ENCODE measurements at regions not wholly inside any gene's neighbourhood (a gene's known extent, or its start where the extent isn't known, plus 50 kb on each side); places are given as distances from the start of the nearest gene placed in this dataset.

DNA sequence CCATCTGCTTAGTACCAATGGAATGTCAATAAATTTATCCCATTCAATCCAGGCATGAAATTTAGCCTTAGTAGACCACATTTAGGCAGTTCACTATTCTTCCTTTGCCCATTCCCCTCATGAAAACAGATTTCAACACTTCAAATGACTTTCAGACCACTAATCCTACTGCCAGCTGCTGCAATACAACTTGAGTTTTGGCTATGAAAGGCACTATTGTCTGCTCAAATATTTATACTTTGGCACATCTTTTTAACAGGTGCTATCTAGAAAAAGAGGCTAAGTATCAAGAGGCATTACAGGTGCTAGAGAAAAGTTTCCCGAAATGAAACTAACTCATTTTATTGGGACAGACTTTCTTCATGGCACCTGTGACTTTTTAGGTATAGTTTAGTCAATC is 499.8 kb downstream of the C12orf50 start:
- Histone ChIP-seq H3K4me1 (ENCODE audit: control insufficient read depth, insufficient read depth, low read length) (no peaks in the 10 kb centered on the region), H3K36me3 (ENCODE audit: control insufficient read depth in 2 of 2, insufficient read depth in 1 of 2, low read length in 2 of 2) (no peaks in the 10 kb centered on the region), H3K27ac (ENCODE audit: extremely low read depth, low read depth, low read length) (no peak overlapping the region), H3K9me3 (ENCODE audit: control insufficient read depth, insufficient read depth, low read depth, low read length) (no peaks in the 10 kb centered on the region), H3K4me3 (ENCODE audit: low read depth, low read length) (no peak overlapping the region)
- CTCF ChIA-PET = no interaction called here
- POLR2A ChIA-PET = no interaction called here
- TF ChIP-seq ZNF202 (tag by site-specific recombination; IDR thresholded peaks at IDR 0.05; ENCODE audit: borderline replicate concordance) (no peak), ZNF513 (tag by site-specific recombination; IDR thresholded peaks at IDR 0.05) (no peak), ZNF747 (tag by site-specific recombination; IDR thresholded peaks at IDR 0.05) (no peak), WT1 (tag by site-specific recombination; IDR thresholded peaks at IDR 0.05) (no peak), ZNF704 (tag by site-specific recombination; IDR thresholded peaks at IDR 0.05) (no peak), ZNF416 (tag by site-specific recombination; IDR thresholded peaks at IDR 0.05) (no peak), ZNF248 (tag by site-specific recombination; IDR thresholded peaks at IDR 0.05) (no peak), ZNF239 (tag by site-specific recombination; IDR thresholded peaks at IDR 0.05) (no peak), ZNF112 (tag by site-specific recombination; IDR thresholded peaks at IDR 0.05) (no peak), ZNF423 (tag by site-specific recombination; IDR thresholded peaks at IDR 0.05) (no peak), GLIS1 (tag by site-specific recombination; IDR thresholded peaks at IDR 0.05) (no peak), ZSCAN5A (tag by site-specific recombination; IDR thresholded peaks at IDR 0.05) (no peak), PRDM1 (tag by site-specific recombination; IDR thresholded peaks at IDR 0.05) (no peak), ZNF24 (tag by site-specific recombination; IDR thresholded peaks at IDR 0.05) (no peak), ZNF677 (tag by site-specific recombination; IDR thresholded peaks at IDR 0.05) (no peak), ZFP69B (tag by site-specific recombination; IDR thresholded peaks at IDR 0.05) (no peak), ZNF146 (tag by site-specific recombination; IDR thresholded peaks at IDR 0.05) (no peak), ZSCAN30 (tag by site-specific recombination; IDR thresholded peaks at IDR 0.05) (no peak)
- TF ChIP-seq, protein P1, sequence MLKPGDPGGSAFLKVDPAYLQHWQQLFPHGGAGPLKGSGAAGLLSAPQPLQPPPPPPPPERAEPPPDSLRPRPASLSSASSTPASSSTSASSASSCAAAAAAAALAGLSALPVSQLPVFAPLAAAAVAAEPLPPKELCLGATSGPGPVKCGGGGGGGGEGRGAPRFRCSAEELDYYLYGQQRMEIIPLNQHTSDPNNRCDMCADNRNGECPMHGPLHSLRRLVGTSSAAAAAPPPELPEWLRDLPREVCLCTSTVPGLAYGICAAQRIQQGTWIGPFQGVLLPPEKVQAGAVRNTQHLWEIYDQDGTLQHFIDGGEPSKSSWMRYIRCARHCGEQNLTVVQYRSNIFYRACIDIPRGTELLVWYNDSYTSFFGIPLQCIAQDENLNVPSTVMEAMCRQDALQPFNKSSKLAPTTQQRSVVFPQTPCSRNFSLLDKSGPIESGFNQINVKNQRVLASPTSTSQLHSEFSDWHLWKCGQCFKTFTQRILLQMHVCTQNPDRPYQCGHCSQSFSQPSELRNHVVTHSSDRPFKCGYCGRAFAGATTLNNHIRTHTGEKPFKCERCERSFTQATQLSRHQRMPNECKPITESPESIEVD (tag by site-specific recombination; IDR thresholded peaks at IDR 0.05) = no peak

- no peak for TF ChIP-seq KLF7 (tag by site-specific recombination; IDR thresholded peaks at IDR 0.05; ENCODE audit: borderline replicate concordance)
- ChIA-PET CTCF (no interaction called here), POLR2A (no interaction called here)
- H3K4me3 ChIP-seq (ENCODE audit: low read depth, low read length) = no peak overlapping the region
- no peaks in the 10 kb centered on the region for H3K4me1 ChIP-seq (ENCODE audit: control insufficient read depth, insufficient read depth, low read length)
- H3K36me3 ChIP-seq (ENCODE audit: control insufficient read depth in 2 of 2, insufficient read depth in 1 of 2, low read length in 2 of 2) = no peaks in the 10 kb centered on the region
- no peaks in the 10 kb centered on the region for H3K9me3 ChIP-seq (ENCODE audit: control insufficient read depth, insufficient read depth, low read depth, low read length)
- H3K27ac ChIP-seq (ENCODE audit: extremely low read depth, low read depth, low read length) = no peak overlapping the region
These were observed 508.2 kb downstream of the C12orf50 start for GRCh38 chr12:87520968-87521367.
